PC-3 (cell line): ENCODE measurements at regions not wholly inside any gene's neighbourhood (a gene's known extent, or its start where the extent isn't known, plus 50 kb on each side); places are given as distances from the start of the nearest gene placed in this dataset.

Source experiments
- ATAC-seq: fragments of 200-7000 bp; cut with Tn5 transposase; 2 replicates; pipeline ENCODE4 v1.9.1; 2020; ENCODE audit warnings: mild to moderate bottlenecking, moderate library complexity
- BruUV-seq: library from RNA; stranded (reverse); fragments of 400-500 nt; replicated peaks from 2 replicates; lab custom pipeline; 2021; lab: Mats Ljungman, UMichigan
- CTCF ChIA-PET: fragments of 300-600 bp; sonication (Branson Sonifier 250); formaldehyde crosslinking; loops from one replicate; lab custom pipeline; 2022; ENCODE audit warnings: antibody characterized with exemption; lab: Charles Lee
- POLR2A ChIA-PET: fragments of 300-600 bp; sonication (Branson Sonifier 250); formaldehyde crosslinking; loops from one replicate; lab custom pipeline; 2022; ENCODE audit warnings: antibody characterized with exemption; ENCODE audit not compliant: unreplicated experiment; lab: Charles Lee
- DNase-seq: peaks from one replicate; pipeline ENCODE4 v3.0.0-alpha.2; 2015
- H2AFZ ChIP-seq: fragments of 300-600 bp; sonication (generic); 2 replicates; pipeline ENCODE4 v1.6.0; 2016; ENCODE audit warnings: antibody characterized with exemption, low read length
- H3F3A ChIP-seq: fragments of 300-600 bp; sonication (generic); one replicate; pipeline ENCODE4 v1.6.0; 2017; ENCODE audit warnings: antibody characterized with exemption, low read length, control low read depth, mild to moderate bottlenecking; ENCODE audit not compliant: unreplicated experiment
- H3K27ac ChIP-seq: fragments of 300-600 bp; sonication (generic); 2 replicates; pipeline ENCODE4 v1.5.1; 2016; ENCODE audit warnings: mild to moderate bottlenecking, low read length
- H3K27me3 ChIP-seq: fragments of 300-600 bp; sonication (generic); 2 replicates; pipeline ENCODE4 v1.6.1; 2016; ENCODE audit warnings: low read length, mixed read lengths
- H3K36me3 ChIP-seq: fragments of 300-600 bp; sonication (generic); 2 replicates; pipeline ENCODE4 v1.6.1; 2016; ENCODE audit warnings: low read depth, mixed run types, low read length, mixed read lengths
- H3K4me1 ChIP-seq: fragments of 300-600 bp; sonication (generic); 2 replicates; pipeline ENCODE4 v1.5.1; 2016; ENCODE audit warnings: low read length; ENCODE audit not compliant: insufficient read depth
- H3K4me2 ChIP-seq: fragments of 300-600 bp; sonication (generic); 2 replicates; pipeline ENCODE4 v1.6.0; 2016; ENCODE audit warnings: low read length
- H3K4me3 ChIP-seq: fragments of 300-600 bp; sonication (generic); 2 replicates; pipeline ENCODE4 v1.5.1; 2016; ENCODE audit warnings: mild to moderate bottlenecking, low read length, mixed read lengths
- H3K79me2 ChIP-seq: fragments of 300-600 bp; sonication (generic); 2 replicates; pipeline ENCODE4 v1.6.1; 2017; ENCODE audit warnings: low read length, mixed read lengths
- H3K9ac ChIP-seq: fragments of 300-600 bp; sonication (generic); 2 replicates; pipeline ENCODE4 v1.6.0; 2016; ENCODE audit warnings: mild to moderate bottlenecking, low read length
- H3K9me2 ChIP-seq: fragments of 300-600 bp; sonication (generic); replicated peaks from 2 replicates; pipeline ENCODE4 v1.6.1; 2016; ENCODE audit warnings: mixed run types, low read length, mixed read lengths
- H3K9me3 ChIP-seq: fragments of 300-600 bp; sonication (generic); 2 replicates; pipeline ENCODE4 v1.6.1; 2016; ENCODE audit warnings: low read length, mixed read lengths
- H4K20me1 ChIP-seq: fragments of 300-600 bp; sonication (generic); 2 replicates; pipeline ENCODE4 v1.6.1; 2016; ENCODE audit warnings: low read length, mixed read lengths
- EZH2 ChIP-seq: fragments of 300-600 bp; sonication (generic); IDR thresholded peaks from one replicate; pipeline ENCODE4 v1.6.1; 2017; ENCODE audit warnings: antibody characterized with exemption, mild to moderate bottlenecking, low read length; ENCODE audit not compliant: unreplicated experiment
- EZH2phosphoT487 ChIP-seq: fragments of 300-600 bp; sonication (generic); IDR thresholded peaks from 2 replicates; pipeline ENCODE4 v1.6.1; 2018; ENCODE audit warnings: mild to moderate bottlenecking, antibody characterized with exemption, low read length, borderline replicate concordance
- intact Hi-C: fragments of 100-400 bp; cut with micrococcal nuclease; formaldehyde crosslinking; loops from 2 replicates; pipeline ENCODE4 v1.9.0; 2023
- TF ChIP-seq, protein P1 (sequence below): fragments of 300-600 bp; sonication (generic); conservative IDR thresholded peaks from 2 replicates; pipeline ENCODE4 v1.5.1; 2017; ENCODE audit warnings: antibody characterized with exemption, low read depth, mild to moderate bottlenecking, low read length

DNA sequence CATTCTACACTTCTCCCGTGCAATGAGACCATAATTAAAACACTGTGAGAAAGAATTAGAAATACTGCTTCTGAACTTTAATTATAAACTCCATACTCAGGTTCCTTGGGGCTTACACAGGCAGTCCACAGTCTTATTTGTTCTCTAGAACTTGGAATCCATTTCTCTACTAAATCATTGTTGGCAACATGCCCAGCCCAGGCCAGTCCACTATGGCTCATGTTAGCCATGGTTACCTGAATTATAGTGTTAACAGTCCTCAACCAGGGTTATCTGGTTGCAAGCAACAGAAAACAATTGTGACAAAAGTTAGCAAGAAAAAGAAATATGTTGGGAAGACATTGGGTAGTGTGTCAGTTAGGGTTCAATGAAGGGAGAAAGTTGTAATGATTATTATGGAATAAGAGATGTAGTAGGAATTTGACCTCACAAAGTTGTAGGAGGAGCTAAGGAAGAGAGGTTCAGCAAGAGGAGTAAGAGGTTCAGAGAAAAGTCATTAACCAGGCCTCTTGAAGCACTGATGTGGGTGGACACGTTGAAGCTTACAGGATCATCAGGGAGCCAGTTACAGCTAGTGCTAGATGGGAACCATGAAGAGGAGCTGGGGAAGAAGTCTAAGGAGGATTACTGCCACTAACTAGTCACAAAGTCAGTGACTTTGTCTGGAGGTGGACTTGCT lies 120.2 kb upstream of the ADRA1D start:
- H2AFZ ChIP-seq = no peak overlapping the region
- H3F3A ChIP-seq = no peaks in the 10 kb centered on the region
- H4K20me1 ChIP-seq = no peaks in the 10 kb centered on the region
- H3K4me2 ChIP-seq = no peak overlapping the region
- intact Hi-C loops = no loop called here
- no TSS peak for BruUV-seq
- H3K4me1 ChIP-seq = no peaks in the 10 kb centered on the region
- peak; percentile 9 for DNase-seq
- TF ChIP-seq EZH2 = no peak
- TF ChIP-seq EZH2phosphoT487 = no peak
- TF ChIP-seq, protein P1, sequence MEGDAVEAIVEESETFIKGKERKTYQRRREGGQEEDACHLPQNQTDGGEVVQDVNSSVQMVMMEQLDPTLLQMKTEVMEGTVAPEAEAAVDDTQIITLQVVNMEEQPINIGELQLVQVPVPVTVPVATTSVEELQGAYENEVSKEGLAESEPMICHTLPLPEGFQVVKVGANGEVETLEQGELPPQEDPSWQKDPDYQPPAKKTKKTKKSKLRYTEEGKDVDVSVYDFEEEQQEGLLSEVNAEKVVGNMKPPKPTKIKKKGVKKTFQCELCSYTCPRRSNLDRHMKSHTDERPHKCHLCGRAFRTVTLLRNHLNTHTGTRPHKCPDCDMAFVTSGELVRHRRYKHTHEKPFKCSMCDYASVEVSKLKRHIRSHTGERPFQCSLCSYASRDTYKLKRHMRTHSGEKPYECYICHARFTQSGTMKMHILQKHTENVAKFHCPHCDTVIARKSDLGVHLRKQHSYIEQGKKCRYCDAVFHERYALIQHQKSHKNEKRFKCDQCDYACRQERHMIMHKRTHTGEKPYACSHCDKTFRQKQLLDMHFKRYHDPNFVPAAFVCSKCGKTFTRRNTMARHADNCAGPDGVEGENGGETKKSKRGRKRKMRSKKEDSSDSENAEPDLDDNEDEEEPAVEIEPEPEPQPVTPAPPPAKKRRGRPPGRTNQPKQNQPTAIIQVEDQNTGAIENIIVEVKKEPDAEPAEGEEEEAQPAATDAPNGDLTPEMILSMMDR = no peak
- no peaks in the 10 kb centered on the region for H3K9me3 ChIP-seq
- no peaks in the 10 kb centered on the region for H3K9me2 ChIP-seq
- no peak overlapping the region for H3K4me3 ChIP-seq
- no peaks in the 10 kb centered on the region for H3K27me3 ChIP-seq
- ATAC-seq = no peak
- ChIA-PET POLR2A (no interaction called here), CTCF (no interaction called here)
- H3K9ac ChIP-seq = no peak overlapping the region
- no peaks in the 10 kb centered on the region for H3K79me2 ChIP-seq
- H3K27ac ChIP-seq = no peak overlapping the region
- H3K36me3 ChIP-seq = no peaks in the 10 kb centered on the region

GRCh38 chr20:4366076-4366475 lies 117.0 kb upstream of the ADRA1D start:
- Histone ChIP-seq H3F3A (no peaks in the 10 kb centered on the region), H3K4me1 (no peaks in the 10 kb centered on the region), H3K79me2 (no peaks in the 10 kb centered on the region), H3K9me2 (no peaks in the 10 kb centered on the region), H3K9ac (no peak overlapping the region), H3K36me3 (no peaks in the 10 kb centered on the region), H3K4me2 (no peak overlapping the region), H3K27ac (no peak overlapping the region), H3K4me3 (no peak overlapping the region), H3K27me3 (no peaks in the 10 kb centered on the region), H4K20me1 (no peaks in the 10 kb centered on the region), H3K9me3 (no peaks in the 10 kb centered on the region), H2AFZ (no peak overlapping the region)
- intact Hi-C loops = no loop called here
- BruUV-seq = no TSS peak
- TF ChIP-seq EZH2 (no peak), EZH2phosphoT487 (no peak)
- TF ChIP-seq, protein P1 = no peak
- ChIA-PET POLR2A (no interaction called here), CTCF (no interaction called here)
- ATAC-seq (no peak), DNase-seq (no peak)

DNA sequence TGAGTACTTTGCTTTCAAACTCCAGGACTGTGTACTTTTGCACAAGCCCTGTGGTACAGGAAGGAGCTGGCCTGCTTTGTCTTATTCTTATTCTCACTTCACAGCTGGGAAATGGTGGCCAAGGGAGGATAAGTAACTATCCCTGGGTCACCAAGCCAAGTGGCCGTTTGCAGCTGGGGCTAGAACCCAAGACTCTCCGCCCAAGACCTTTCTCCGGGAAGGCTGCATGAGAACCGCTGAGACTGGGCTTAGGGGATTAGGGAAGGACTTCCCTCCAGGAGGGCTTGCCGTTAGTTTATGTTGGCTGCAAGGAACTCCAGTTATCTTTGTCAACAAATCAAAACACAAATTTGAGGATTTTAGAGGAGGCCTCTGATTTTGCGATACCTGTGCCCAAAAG lies 109.5 kb upstream of the ADRA1D start:
- no peak overlapping the region for H3K27ac ChIP-seq
- H3K9me3 ChIP-seq = no peaks in the 10 kb centered on the region; the same call in 1 of the 2 replicates
- H3K4me2 ChIP-seq = no peak overlapping the region
- CTCF ChIA-PET = interaction anchor here (0.6 kb wide), 1 partner anchor 12 kb away, joined by 3 read pairs; no protein-coding TSS in a partner anchor
- ATAC-seq (no peak), DNase-seq (no peak)
- no peak overlapping the region for H3K4me3 ChIP-seq
- no peaks in the 10 kb centered on the region for H4K20me1 ChIP-seq
- H3F3A ChIP-seq = no peaks in the 10 kb centered on the region
- POLR2A ChIA-PET = no interaction called here
- no peaks in the 10 kb centered on the region; the same call in 1 of the 2 replicates for H3K9me2 ChIP-seq
- H3K79me2 ChIP-seq = no peaks in the 10 kb centered on the region
- H3K36me3 ChIP-seq = no peaks in the 10 kb centered on the region
- no peaks in the 10 kb centered on the region for H3K4me1 ChIP-seq
- no peaks in the 10 kb centered on the region for H3K27me3 ChIP-seq
- H3K9ac ChIP-seq = no peak overlapping the region
- intact Hi-C loops = no loop called here
- no TSS peak for BruUV-seq
- H2AFZ ChIP-seq = no peak overlapping the region
- TF ChIP-seq EZH2 = no peak
- TF ChIP-seq, protein P1 = no peak
- TF ChIP-seq EZH2phosphoT487 = no peak
